ENCODE measurements at regions not wholly inside any gene's neighbourhood (a gene's known extent, or its start where the extent isn't known, plus 50 kb on each side); places are given as distances from the start of the nearest gene placed in this dataset.
"Not testable (repeated sequence)": the region's sequence is repeated elsewhere in the genome, so short reads cannot be mapped to it uniquely, and the experiment has no call there.

DNA sequence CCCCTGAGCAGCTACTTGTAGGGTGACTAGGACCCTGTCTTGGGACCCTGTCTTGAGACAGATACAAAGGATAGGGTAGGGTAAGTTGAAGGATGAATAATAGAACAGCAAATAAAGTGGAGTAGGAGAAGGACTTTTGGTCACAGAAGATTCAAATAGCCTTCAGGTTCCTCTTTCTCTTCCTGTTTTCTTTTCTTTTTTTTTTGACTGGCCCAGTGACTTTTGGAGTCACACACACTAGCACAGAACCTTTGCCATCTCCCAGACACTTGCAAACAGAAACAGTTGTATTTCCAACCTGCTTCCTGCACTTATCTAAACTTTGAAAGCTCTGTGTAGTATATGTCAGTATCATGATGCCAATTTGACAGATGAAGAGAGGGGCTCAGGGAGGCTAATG lies 108.2 kb downstream of the TDRD15 start:
- CTCF ChIA-PET = no interaction called here
- TF ChIP-seq FOXK2 (IDR thresholded peaks at IDR 0.05) (no peak), ARNT (IDR thresholded peaks at IDR 0.05) (no peak)
- TF ChIP-seq, protein P1, sequence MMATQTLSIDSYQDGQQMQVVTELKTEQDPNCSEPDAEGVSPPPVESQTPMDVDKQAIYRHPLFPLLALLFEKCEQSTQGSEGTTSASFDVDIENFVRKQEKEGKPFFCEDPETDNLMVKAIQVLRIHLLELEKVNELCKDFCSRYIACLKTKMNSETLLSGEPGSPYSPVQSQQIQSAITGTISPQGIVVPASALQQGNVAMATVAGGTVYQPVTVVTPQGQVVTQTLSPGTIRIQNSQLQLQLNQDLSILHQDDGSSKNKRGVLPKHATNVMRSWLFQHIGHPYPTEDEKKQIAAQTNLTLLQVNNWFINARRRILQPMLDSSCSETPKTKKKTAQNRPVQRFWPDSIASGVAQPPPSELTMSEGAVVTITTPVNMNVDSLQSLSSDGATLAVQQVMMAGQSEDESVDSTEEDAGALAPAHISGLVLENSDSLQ (IDR thresholded peaks at IDR 0.05) = no peak
- POLR2A ChIA-PET = no interaction called here
- no peak for DNase-seq (ENCODE audit: extremely low spot score)

DNA sequence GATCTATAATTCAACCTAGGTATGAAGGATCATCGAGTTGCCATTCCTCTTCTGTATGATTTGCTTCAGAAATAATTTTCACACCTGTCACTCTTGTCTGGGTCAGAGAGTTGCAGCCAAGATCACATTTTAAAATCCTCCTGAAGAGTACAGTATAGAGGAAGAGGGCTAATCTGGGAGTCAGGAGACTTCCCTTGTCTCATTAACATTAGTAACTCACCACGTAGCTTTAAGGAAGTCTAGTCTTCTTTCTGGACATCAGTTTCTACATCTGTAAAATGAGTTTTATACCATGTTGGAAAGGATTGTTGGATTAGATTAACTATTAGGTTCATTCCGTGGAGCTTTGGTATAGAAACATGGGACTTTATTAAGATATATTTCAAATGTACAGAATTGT lies 109.4 kb downstream of the TDRD15 start:
- POLR2A ChIA-PET = no interaction called here
- CTCF ChIA-PET = no interaction called here
- DNase-seq (ENCODE audit: extremely low spot score) = no peak
- no peak for TF ChIP-seq FOXK2 (IDR thresholded peaks at IDR 0.05)
- no peak for TF ChIP-seq ELF4 (IDR thresholded peaks at IDR 0.05)
- no peak for TF ChIP-seq FOXM1 (IDR thresholded peaks at IDR 0.05; ENCODE audit: borderline replicate concordance)
- no peak for TF ChIP-seq L3MBTL2 (conservative IDR thresholded peaks at IDR 0.05)
- no peak for TF ChIP-seq HDGF (IDR thresholded peaks at IDR 0.05; ENCODE audit: borderline replicate concordance)
- no peak for TF ChIP-seq BHLHE40 (IDR thresholded peaks at IDR 0.05; ENCODE audit: borderline replicate concordance)
- TF ChIP-seq LEF1 (IDR thresholded peaks at IDR 0.05; ENCODE audit: borderline replicate concordance) = no peak
- TF ChIP-seq ARNT (IDR thresholded peaks at IDR 0.05) = no peak
- TF ChIP-seq CTBP1 (IDR thresholded peaks at IDR 0.05; ENCODE audit: borderline replicate concordance) = no peak
- no peak for TF ChIP-seq SUZ12 (IDR thresholded peaks at IDR 0.05)
- no peak for TF ChIP-seq FOXA1 (IDR thresholded peaks at IDR 0.05)
- TF ChIP-seq, protein P1 (IDR thresholded peaks at IDR 0.05) = no peak
- no peak for TF ChIP-seq NFRKB (IDR thresholded peaks at IDR 0.05)
- TF ChIP-seq SP1 (IDR thresholded peaks at IDR 0.05) = no peak

DNA sequence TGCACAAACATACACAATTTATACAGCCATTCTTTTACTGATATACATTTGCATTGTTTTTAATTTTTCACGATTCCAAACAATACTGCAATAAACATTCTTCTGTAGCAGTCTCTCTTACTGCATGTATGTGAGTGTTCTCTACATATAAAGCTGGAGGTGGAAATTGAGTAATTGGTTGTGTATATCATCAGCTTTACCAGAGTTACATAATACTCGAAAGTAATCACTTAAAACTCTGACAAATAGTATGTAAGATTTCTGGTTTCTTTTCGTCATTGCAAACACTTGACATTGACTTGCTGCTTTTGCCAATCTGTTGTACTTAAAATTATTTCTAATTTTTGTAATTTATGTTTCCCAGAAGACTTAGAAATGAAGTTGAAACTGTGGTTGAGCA lies 110.2 kb downstream of the TDRD15 start:
- ChIA-PET POLR2A (no interaction called here), CTCF (no interaction called here)
- TF ChIP-seq ZNF384 (IDR thresholded peaks at IDR 0.05) (no peak), SP1 (IDR thresholded peaks at IDR 0.05) (no peak), TARDBP (IDR thresholded peaks at IDR 0.05) (no peak), NFRKB (IDR thresholded peaks at IDR 0.05) (no peak), ARNT (IDR thresholded peaks at IDR 0.05) (no peak), FOXM1 (IDR thresholded peaks at IDR 0.05; ENCODE audit: borderline replicate concordance) (no peak), FOXK2 (IDR thresholded peaks at IDR 0.05) (no peak), FOXA1 (IDR thresholded peaks at IDR 0.05) (no peak)
- TF ChIP-seq, protein P1 (IDR thresholded peaks at IDR 0.05) = no peak
- no peak for DNase-seq (ENCODE audit: extremely low spot score)

DNA sequence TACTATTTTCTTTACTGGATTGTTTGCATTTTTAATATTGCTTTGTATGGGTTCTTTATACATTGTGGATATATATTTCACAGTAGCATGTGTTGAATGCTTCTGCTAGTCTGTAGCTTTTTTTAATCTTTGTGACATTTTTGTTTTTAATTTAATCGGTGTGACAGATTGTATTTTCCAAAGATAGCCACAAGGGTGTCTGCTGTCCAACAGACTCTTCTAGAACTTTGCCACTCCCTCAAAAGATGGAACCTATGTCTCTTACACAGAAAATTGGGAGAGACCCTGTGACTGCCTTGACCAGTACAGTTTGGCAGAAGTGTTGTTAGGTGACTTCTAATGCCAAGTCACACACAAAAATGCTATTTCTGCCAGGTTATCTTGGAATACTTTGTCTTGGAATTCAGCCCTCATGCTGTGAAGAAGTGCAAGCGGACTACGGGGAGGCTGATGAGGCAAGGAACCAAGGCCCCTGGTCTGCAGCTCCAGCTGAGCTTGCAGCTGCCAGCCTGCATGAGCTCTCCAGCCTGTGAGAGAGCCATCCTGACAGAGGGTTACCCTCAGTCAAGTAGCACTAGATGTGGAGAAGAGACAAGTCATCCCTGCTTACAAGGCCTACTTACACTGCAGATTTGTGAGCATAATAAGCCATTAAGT lies 110.8 kb downstream of the TDRD15 start:
- POLR2A ChIA-PET = no interaction called here
- DNase-seq (ENCODE audit: extremely low spot score) = no peak
- CTCF ChIA-PET = no interaction called here
- no peak for TF ChIP-seq ELF4 (IDR thresholded peaks at IDR 0.05)
- TF ChIP-seq SUZ12 (IDR thresholded peaks at IDR 0.05) = no peak
- TF ChIP-seq FOXA1 (IDR thresholded peaks at IDR 0.05) = no peak
- no peak for TF ChIP-seq CTBP1 (IDR thresholded peaks at IDR 0.05; ENCODE audit: borderline replicate concordance)
- no peak for TF ChIP-seq TARDBP (IDR thresholded peaks at IDR 0.05)
- TF ChIP-seq NFRKB (IDR thresholded peaks at IDR 0.05) = no peak
- no peak for TF ChIP-seq FOXK2 (IDR thresholded peaks at IDR 0.05)
- TF ChIP-seq BHLHE40 (IDR thresholded peaks at IDR 0.05; ENCODE audit: borderline replicate concordance) = no peak
- TF ChIP-seq, protein P1 (IDR thresholded peaks at IDR 0.05) = no peak

DNA sequence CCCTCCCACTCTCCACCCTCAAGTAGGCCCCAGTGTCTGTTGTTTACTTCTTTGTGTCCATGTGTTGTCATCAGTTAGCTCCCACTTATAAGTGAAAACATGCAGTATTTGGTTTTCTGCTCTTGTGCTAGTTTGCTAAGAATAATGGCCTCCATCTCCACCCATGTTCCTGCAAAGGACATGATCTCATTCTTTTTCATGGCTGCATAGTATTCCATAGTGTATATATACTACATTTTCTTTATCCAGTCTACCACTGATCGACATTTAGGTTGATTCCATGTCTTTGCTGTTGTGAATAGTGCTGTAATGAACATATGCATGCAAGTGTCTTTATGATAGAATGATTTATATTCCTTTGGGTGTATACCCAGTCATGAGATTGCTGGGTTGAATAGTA lies 116.0 kb downstream of the TDRD15 start:
- CTCF ChIA-PET; DNase-seq (ENCODE audit: extremely low spot score); POLR2A ChIA-PET: not testable (repeated sequence)

DNA sequence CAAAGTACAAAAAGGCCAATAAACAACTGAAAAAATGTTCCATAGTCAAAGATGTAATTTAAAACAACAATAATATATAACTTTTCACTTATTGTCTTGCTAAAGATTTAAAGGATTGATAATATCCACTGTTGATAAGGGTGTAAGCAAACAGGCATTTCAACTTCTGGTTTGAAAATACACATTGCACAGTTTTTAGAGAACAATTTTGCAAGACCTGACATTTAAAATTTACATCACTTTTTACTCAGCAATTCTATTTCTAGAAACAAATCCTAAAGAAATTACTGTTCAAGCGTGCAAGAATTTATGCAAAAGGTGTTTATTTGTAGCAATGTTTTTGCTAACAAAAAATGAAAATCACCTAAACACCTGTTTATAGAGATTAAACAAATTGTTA lies 120.4 kb downstream of the TDRD15 start:
- POLR2A ChIA-PET = no interaction called here
- no peak for DNase-seq (ENCODE audit: extremely low spot score)
- CTCF ChIA-PET = no interaction called here
- TF ChIP-seq, protein P1 (IDR thresholded peaks at IDR 0.05) = no peak
- TF ChIP-seq ELF4 (IDR thresholded peaks at IDR 0.05) = no peak
- TF ChIP-seq L3MBTL2 (conservative IDR thresholded peaks at IDR 0.05) = no peak
- TF ChIP-seq HDGF (IDR thresholded peaks at IDR 0.05; ENCODE audit: borderline replicate concordance) = no peak
- TF ChIP-seq BHLHE40 (IDR thresholded peaks at IDR 0.05; ENCODE audit: borderline replicate concordance) = no peak
- TF ChIP-seq SUZ12 (IDR thresholded peaks at IDR 0.05) = no peak
- TF ChIP-seq NFRKB (IDR thresholded peaks at IDR 0.05) = no peak
- no peak for TF ChIP-seq SP1 (IDR thresholded peaks at IDR 0.05)
- TF ChIP-seq FOXM1 (IDR thresholded peaks at IDR 0.05; ENCODE audit: borderline replicate concordance) = no peak
- TF ChIP-seq TARDBP (IDR thresholded peaks at IDR 0.05) = no peak
- no peak for TF ChIP-seq LEF1 (IDR thresholded peaks at IDR 0.05; ENCODE audit: borderline replicate concordance)
- TF ChIP-seq FOXA1 (IDR thresholded peaks at IDR 0.05) = no peak
- TF ChIP-seq ARNT (IDR thresholded peaks at IDR 0.05) = no peak
- no peak for TF ChIP-seq CTBP1 (IDR thresholded peaks at IDR 0.05; ENCODE audit: borderline replicate concordance)
- no peak for TF ChIP-seq ZNF384 (IDR thresholded peaks at IDR 0.05)
- TF ChIP-seq FOXK2 (IDR thresholded peaks at IDR 0.05) = no peak
